GM18505 (cell line): ENCODE measurements at regions not wholly inside any gene's neighbourhood (a gene's known extent, or its start where the extent isn't known, plus 50 kb on each side); places are given as distances from the start of the nearest gene placed in this dataset.

Experiments used
- ATAC-seq: cut with Tn5 transposase; IDR thresholded peaks from one replicate; pipeline ENCODE4 v1.9.1; 2021; ENCODE audit not compliant: unreplicated experiment
- POLR2A ChIP-seq: IDR thresholded peaks from 4 replicates; pipeline ENCODE4 v1.6.1; 2011; ENCODE audit warnings: borderline replicate concordance; ENCODE audit not compliant: insufficient read depth, insufficient read length; ENCODE audit errors: extremely low read depth

GRCh38 chr16:82341146-82341669, 171.2 kb upstream of the MPHOSPH6 start:
- TF ChIP-seq POLR2A: no peak
- no peak for ATAC-seq

GRCh38 chr16:82340531-82340930, 170.5 kb upstream of the MPHOSPH6 start:
- TF ChIP-seq POLR2A: no peak
- no peak for ATAC-seq

- no peak for TF ChIP-seq POLR2A
- ATAC-seq: no peak
Observed at GRCh38 chr16:82337355-82337754, 167.3 kb upstream of the MPHOSPH6 start.

- no peak for TF ChIP-seq POLR2A
- no peak for ATAC-seq
Observed at GRCh38 chr16:82331974-82332750, 162.1 kb upstream of the MPHOSPH6 start.

GRCh38 chr16:82331397-82331796, 161.4 kb upstream of the MPHOSPH6 start:
- no peak for TF ChIP-seq POLR2A
- no peak for ATAC-seq

- TF ChIP-seq POLR2A: no peak
- no peak for ATAC-seq
Observed at GRCh38 chr16:82329504-82330192, 159.6 kb upstream of the MPHOSPH6 start.

- no peak for TF ChIP-seq POLR2A
Observed at GRCh38 chr16:82328881-82329469, 159.0 kb upstream of the MPHOSPH6 start.

GRCh38 chr16:82323171-82323570, 153.1 kb upstream of the MPHOSPH6 start:
- TF ChIP-seq POLR2A: no peak
- no peak for ATAC-seq

More at GRCh38 chr16:82328881-82329469, 159.0 kb upstream of the MPHOSPH6 start:
- ATAC-seq: no peak

GRCh38 chr16:82322177-82322576, 152.2 kb upstream of the MPHOSPH6 start:
- no peak for TF ChIP-seq POLR2A
- ATAC-seq: no peak

GRCh38 chr16:82319038-82319437, 149.0 kb upstream of the MPHOSPH6 start:
- no peak for TF ChIP-seq POLR2A
- no peak for ATAC-seq

GRCh38 chr16:82317411-82318167, 147.6 kb upstream of the MPHOSPH6 start:
- TF ChIP-seq POLR2A: no peak
- ATAC-seq: no peak

- no peak for ATAC-seq
- TF ChIP-seq POLR2A: no peak
Observed at GRCh38 chr16:82313754-82314153, 143.7 kb upstream of the MPHOSPH6 start.

GRCh38 chr16:82311528-82311927, 141.5 kb upstream of the MPHOSPH6 start:
- TF ChIP-seq POLR2A: no peak
- ATAC-seq: no peak
